ENCODE measurements at regions not wholly inside any gene's neighbourhood (a gene's known extent, or its start where the extent isn't known, plus 50 kb on each side); places are given as distances from the start of the nearest gene placed in this dataset.

DNA sequence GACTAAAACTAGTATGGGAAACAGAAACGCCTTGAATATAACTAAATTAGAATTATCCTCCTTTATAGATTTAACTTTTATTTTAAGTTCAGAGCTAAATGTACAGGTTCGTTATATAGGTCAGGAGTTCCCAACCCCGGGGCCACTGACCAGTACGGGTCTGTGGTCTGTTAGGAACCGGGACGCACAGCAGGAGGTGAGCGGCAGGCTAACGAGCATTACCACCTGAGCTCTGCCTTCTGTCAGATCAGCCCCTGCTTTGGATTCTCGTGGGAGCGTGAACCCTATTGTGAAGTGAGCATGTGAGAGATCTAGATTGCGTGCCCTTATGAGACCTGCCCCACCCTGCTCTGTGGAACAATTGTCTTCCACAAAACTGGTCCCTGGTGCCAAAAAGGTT lies 51.0 kb downstream of the FAT4 start:
- no peak overlapping the region for H3K4me3 ChIP-seq (ENCODE audit: low read depth, low read length)
- no peak for DNase-seq (ENCODE audit: low read depth)
- TF ChIP-seq, protein P1, sequence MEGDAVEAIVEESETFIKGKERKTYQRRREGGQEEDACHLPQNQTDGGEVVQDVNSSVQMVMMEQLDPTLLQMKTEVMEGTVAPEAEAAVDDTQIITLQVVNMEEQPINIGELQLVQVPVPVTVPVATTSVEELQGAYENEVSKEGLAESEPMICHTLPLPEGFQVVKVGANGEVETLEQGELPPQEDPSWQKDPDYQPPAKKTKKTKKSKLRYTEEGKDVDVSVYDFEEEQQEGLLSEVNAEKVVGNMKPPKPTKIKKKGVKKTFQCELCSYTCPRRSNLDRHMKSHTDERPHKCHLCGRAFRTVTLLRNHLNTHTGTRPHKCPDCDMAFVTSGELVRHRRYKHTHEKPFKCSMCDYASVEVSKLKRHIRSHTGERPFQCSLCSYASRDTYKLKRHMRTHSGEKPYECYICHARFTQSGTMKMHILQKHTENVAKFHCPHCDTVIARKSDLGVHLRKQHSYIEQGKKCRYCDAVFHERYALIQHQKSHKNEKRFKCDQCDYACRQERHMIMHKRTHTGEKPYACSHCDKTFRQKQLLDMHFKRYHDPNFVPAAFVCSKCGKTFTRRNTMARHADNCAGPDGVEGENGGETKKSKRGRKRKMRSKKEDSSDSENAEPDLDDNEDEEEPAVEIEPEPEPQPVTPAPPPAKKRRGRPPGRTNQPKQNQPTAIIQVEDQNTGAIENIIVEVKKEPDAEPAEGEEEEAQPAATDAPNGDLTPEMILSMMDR (IDR thresholded peaks at IDR 0.05; ENCODE audit: insufficient read depth, low read depth, low read length, missing control alignments): no peak

DNA sequence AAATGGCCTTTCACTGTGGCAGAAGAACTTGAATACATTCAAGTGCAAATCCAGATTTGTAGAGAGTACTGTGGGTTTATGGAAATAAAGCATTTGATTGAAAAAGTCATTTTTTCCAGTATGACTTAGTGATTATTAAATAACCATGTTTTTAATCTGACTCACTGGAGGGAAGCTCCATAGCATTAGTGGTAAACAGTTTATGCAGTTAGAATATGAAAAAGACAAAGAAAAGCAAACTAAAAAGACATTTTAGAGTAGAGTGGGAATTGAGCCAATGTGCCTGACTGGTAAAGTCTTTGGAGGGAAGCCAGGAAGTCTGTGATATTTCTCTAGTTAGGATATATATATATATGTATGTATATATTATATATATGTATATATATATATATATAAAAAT lies 53.4 kb downstream of the FAT4 start:
- TF ChIP-seq, protein P1 (IDR thresholded peaks at IDR 0.05; ENCODE audit: insufficient read depth, low read depth, low read length, missing control alignments): no peak
- no peak overlapping the region for H3K4me3 ChIP-seq (ENCODE audit: low read depth, low read length)
- no peak for DNase-seq (ENCODE audit: low read depth)

DNA sequence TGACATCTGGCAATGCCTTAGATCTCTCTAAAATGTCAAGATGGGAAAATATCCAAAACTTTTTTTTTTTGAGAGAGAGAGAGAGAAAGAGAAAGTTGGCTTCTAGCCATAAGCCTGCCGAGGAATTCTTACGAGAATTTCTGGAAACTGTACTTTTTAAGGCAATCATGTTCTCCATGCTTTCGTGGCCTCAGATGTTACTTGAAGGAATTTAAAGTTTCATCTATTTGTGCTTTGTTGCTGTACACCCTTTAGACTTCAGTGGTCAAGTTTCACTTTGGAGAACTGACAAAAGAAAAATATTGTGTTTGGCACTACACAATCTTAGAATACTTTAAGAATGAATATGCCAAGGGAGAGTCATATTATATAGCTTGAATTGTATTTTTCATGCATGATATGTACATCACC lies 53.9 kb downstream of the FAT4 start:
- TF ChIP-seq, protein P1 (IDR thresholded peaks at IDR 0.05; ENCODE audit: insufficient read depth, low read depth, low read length, missing control alignments): no peak
- DNase-seq (ENCODE audit: low read depth): no peak
- H3K4me3 ChIP-seq (ENCODE audit: low read depth, low read length): no peak overlapping the region

DNA sequence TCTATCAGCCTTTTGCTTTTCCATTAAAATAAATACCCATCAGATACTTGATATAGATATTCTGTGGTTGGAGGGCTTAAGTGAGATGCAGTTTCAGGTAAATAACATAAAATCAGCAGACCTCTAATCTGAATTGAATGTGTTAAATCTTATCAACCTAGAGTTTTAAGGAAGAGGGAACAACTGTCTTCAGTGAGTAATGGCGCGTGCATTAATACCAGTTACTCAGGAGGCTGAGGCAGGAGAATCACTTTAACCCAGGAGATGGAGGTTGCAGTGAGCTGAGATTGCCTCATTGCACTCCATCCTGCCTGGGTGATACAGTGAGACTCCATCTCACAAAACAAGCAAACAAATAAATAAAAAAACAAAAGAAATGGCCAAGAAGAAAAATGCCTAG lies 54.3 kb downstream of the FAT4 start:
- no peak overlapping the region for H3K4me3 ChIP-seq (ENCODE audit: low read depth, low read length)
- DNase-seq (ENCODE audit: low read depth): no peak
- TF ChIP-seq, protein P1 (IDR thresholded peaks at IDR 0.05; ENCODE audit: insufficient read depth, low read depth, low read length, missing control alignments): no peak

DNA sequence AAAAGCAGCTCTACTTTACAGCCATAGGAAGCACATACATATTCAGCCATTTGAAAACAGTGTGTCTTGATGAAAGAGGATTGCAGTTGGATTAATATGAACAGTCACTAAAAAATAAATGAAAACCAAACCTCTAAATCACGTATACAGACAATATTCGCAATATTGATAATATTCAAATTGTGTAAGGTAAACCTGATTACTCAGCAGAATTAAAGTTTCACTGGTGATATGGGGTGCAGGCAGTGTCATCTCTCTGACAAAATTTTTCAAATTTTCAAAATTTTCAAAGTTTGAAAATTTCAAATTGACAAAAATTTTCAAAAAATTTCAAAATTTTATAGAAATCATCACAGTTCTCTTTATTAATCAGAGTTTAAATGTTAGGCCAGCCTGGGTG lies 55.7 kb downstream of the FAT4 start:
- TF ChIP-seq, protein P1 (IDR thresholded peaks at IDR 0.05; ENCODE audit: insufficient read depth, low read depth, low read length, missing control alignments): no peak

DNA sequence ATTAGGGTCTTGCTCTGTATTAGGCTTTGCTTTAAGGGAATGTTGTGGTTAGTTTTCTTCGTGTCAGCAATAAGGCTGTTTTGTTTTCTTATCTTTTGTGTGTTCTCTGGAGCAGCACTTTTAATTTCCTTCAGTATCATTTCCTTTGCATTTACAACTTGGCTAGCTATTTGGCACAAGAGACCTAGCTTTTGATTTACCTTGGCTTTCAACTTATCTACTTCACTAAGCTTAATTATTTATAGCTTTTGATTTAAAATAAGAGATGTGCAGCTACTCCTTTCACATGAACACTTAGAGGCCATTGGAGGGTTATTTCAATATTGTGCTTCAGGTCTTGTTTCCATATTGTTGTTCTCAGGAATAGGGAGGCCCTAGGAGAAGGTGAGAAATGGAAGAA lies 68.2 kb downstream of the FAT4 start:
- DNase-seq (ENCODE audit: low read depth): no peak
- TF ChIP-seq, protein P1 (IDR thresholded peaks at IDR 0.05; ENCODE audit: insufficient read depth, low read depth, low read length, missing control alignments): no peak

More for the DNA sequence above, 55.7 kb downstream of the FAT4 start:
- H3K4me3 ChIP-seq (ENCODE audit: low read depth, low read length): no peak overlapping the region
- DNase-seq (ENCODE audit: low read depth): no peak

DNA sequence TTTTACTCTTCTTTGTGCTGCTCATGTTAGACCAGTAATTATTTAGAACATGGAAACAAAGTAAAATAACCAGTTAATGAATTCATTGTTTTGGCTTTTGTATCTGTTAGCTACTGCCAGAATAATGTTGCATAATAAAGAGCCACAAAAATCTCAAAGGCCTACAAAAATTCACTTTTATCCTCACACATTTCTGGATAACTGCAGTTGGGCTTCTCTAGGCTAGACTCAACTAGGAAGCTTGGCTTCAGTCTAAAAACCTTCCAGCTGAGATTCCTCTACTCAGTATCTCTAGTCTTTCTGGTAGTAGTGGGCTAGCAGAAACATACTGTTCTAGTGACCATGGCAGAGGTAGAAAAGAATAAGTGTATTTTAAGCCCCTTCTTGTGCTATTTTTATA lies 73.0 kb downstream of the FAT4 start:
- TF ChIP-seq, protein P1 (IDR thresholded peaks at IDR 0.05; ENCODE audit: insufficient read depth, low read depth, low read length, missing control alignments): no peak
- H3K4me3 ChIP-seq (ENCODE audit: low read depth, low read length): no peak overlapping the region
- DNase-seq (ENCODE audit: low read depth): no peak

More for the DNA sequence above, 68.2 kb downstream of the FAT4 start:
- H3K4me3 ChIP-seq (ENCODE audit: low read depth, low read length): no peak overlapping the region

All from GM12865 (cell line).